ENCODE measurements at regions not wholly inside any gene's neighbourhood (a gene's known extent, or its start where the extent isn't known, plus 50 kb on each side); places are given as distances from the start of the nearest gene placed in this dataset.
"Not testable (repeated sequence)": the region's sequence is repeated elsewhere in the genome, so short reads cannot be mapped to it uniquely, and the experiment has no call there.

GRCh38 chr14:29982171-29982570 is 54.5 kb upstream of the PRKD1 start:
- Histone ChIP-seq H3K27me3 (no peaks in the 10 kb centered on the region), H3K36me3 (no peaks in the 10 kb centered on the region), H3K4me3 (no peak overlapping the region), H3K9me3 (no peaks in the 10 kb centered on the region), H3K4me1 (no peaks in the 10 kb centered on the region), H3K27ac (no peak overlapping the region)
- DNase-seq, result no peak
- no peak for ATAC-seq
- TF ChIP-seq CTCF (IDR thresholded peaks at IDR 0.05), result no peak
- intact Hi-C loops (cut with DNase I), result no loop called here

DNA sequence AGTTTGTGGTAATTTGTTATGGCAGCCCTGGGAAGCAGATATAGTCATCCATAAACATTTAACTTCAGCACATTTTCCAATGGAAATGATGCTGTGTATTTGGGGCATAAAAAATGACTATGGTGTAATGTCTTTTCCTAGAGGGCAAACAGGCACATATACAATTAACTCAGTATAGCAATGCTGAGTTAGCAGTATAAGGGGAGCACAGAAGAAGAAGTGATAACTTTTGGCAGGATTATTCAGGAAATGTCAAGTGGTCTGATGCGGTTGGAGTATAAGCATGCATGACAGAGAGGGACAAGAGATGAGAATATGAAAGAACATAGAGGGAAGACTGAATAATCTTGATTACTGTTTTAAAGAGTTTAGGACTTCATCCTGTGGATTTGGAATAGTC is 55.3 kb upstream of the PRKD1 start:
- no peak for TF ChIP-seq CTCF (IDR thresholded peaks at IDR 0.05)
- H3K9me3 ChIP-seq, result no peaks in the 10 kb centered on the region
- no peak for DNase-seq

GRCh38 chr14:29990344-29990857 is 62.8 kb upstream of the PRKD1 start:
- H3K4me1 ChIP-seq; H3K36me3 ChIP-seq; H3K4me3 ChIP-seq; H3K9me3 ChIP-seq; H3K27me3 ChIP-seq; H3K27ac ChIP-seq; DNase-seq; intact Hi-C loops (cut with DNase I); ATAC-seq: not testable (repeated sequence)

More for the DNA sequence above, 55.3 kb upstream of the PRKD1 start:
- Histone ChIP-seq H3K27me3 (no peaks in the 10 kb centered on the region), H3K4me3 (no peak overlapping the region), H3K4me1 (no peaks in the 10 kb centered on the region), H3K27ac (no peak overlapping the region), H3K36me3 (no peaks in the 10 kb centered on the region)
- no peak for ATAC-seq
- intact Hi-C loops (cut with DNase I), result no loop called here

- no peak overlapping the region for H3K4me3 ChIP-seq
- TF ChIP-seq CTCF (IDR thresholded peaks at IDR 0.05), result no peak
- H3K9me3 ChIP-seq, result no peaks in the 10 kb centered on the region
- H3K27me3 ChIP-seq, result no peaks in the 10 kb centered on the region
- intact Hi-C loops (cut with DNase I), result no loop called here
- ATAC-seq (no peak), DNase-seq (no peak)
- H3K4me1 ChIP-seq, result no peaks in the 10 kb centered on the region
- no peaks in the 10 kb centered on the region for H3K36me3 ChIP-seq
- no peak overlapping the region for H3K27ac ChIP-seq
Observed at GRCh38 chr14:29990993-29991392, 63.3 kb upstream of the PRKD1 start.

DNA sequence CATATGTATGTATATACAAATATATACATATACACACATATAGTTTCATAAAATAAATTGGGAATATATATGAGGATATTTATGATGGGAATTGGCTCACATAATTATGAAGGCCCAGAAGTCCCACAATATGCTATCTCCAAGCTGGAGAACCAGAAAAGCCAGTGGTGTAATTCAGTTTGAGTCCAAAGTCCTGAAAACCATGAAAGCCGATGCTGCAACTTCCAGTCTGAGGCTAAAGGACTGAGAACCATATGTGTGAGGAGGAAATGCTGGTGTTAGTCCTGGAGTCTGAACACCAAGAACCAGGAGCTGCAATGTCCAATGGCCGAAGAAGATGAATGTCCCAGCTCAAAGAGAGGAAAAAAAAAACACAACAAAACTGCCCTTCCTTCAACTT is 65.5 kb upstream of the PRKD1 start:
- H3K4me1 ChIP-seq, result no peaks in the 10 kb centered on the region
- ATAC-seq, result no peak
- H3K36me3 ChIP-seq, result no peaks in the 10 kb centered on the region
- no peak for DNase-seq
- intact Hi-C loops (cut with DNase I), result no loop called here
- H3K27ac ChIP-seq, result no peak overlapping the region
- H3K4me3 ChIP-seq, result no peak overlapping the region
- H3K27me3 ChIP-seq, result no peaks in the 10 kb centered on the region
- no peak for TF ChIP-seq CTCF (IDR thresholded peaks at IDR 0.05)
- no peaks in the 10 kb centered on the region for H3K9me3 ChIP-seq

DNA sequence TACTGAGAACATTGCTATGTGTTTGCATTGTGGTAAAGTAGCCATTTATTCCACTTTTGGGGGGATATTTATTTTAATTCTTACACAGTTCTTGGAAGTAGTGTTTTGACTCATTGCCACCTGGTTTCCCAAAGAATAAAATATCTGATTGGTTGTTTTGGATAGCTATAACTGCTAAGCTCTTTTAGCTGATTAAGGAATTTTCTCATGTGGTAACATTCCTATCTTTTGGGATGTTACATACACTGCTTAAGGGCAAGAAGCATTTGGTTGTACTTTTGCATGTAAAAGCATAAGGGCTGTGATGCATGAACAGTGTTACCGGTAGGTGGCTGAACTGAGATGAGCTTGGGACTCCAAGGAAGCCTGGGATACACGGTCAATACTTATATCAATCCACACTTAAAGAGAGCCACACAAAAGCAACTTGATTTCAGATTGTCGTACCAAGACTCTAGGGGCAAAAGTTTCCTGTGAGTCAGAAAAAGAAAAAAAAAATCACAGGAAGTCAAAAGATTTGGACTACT is 71.4 kb upstream of the PRKD1 start:
- Histone ChIP-seq H3K9me3 (no peaks in the 10 kb centered on the region), H3K27ac (no peak overlapping the region), H3K4me3 (no peak overlapping the region), H3K4me1 (no peaks in the 10 kb centered on the region), H3K27me3 (no peaks in the 10 kb centered on the region), H3K36me3 (no peaks in the 10 kb centered on the region)
- TF ChIP-seq CTCF (IDR thresholded peaks at IDR 0.05), result no peak
- intact Hi-C loops (cut with DNase I), result no loop called here
- DNase-seq (no peak), ATAC-seq (no peak)
